Gastroesophageal sphincter (tissue), 4 donors: ENCODE measurements at regions not wholly inside any gene's neighbourhood (a gene's known extent, or its start where the extent isn't known, plus 50 kb on each side); places are given as distances from the start of the nearest gene placed in this dataset.

Source experiments
- ATAC-seq: fragments of 150-250 bp; one replicate; pipeline ENCODE4 v1.9.1; 2016; ENCODE audit warnings: mild to moderate bottlenecking, moderate library complexity
- H3K27ac ChIP-seq, 4 donors: fragments of 200-600 bp; sonication (generic) in 3 of 4; 1 replicate in 3 of 4; 2 replicates in 1 of 4; pipeline ENCODE4 v1.5.1; 2016 to 2019
- H3K27me3 ChIP-seq: fragments of 200-600 bp; sonication (generic); one replicate; pipeline ENCODE4 v1.5.1; 2019
- H3K36me3 ChIP-seq, 2 donors: fragments of 200-600 bp; sonication (generic); one replicate each; pipeline ENCODE4 v1.5.1; 2019; ENCODE audit warnings: control low read depth in 1 of 2
- H3K4me1 ChIP-seq, 3 donors: fragments of 200-600 bp; sonication (generic); 1 replicate in 2 of 3; 2 replicates in 1 of 3; pipeline ENCODE4 v1.5.1; 2016 to 2019; ENCODE audit warnings: control low read depth in 2 of 3
- H3K4me3 ChIP-seq, 2 donors: fragments of 200-600 bp; sonication (generic); one replicate each; pipeline ENCODE4 v1.5.1; 2019; ENCODE audit warnings: mild to moderate bottlenecking in 1 of 2, moderate library complexity in 1 of 2
- H3K9me3 ChIP-seq, 3 donors: fragments of 200-600 bp; sonication (generic); one replicate each; pipeline ENCODE4 v1.5.1; 2017 to 2019; ENCODE audit warnings: control low read depth in 2 of 3
- EP300 ChIP-seq: sonication (generic); formaldehyde crosslinking; IDR thresholded peaks from one replicate; pipeline ENCODE4 v1.6.1; 2017; ENCODE audit warnings: antibody characterized with exemption, mild to moderate bottlenecking
- POLR2A ChIP-seq, 2 donors: fragments of 450-650 bp; IDR thresholded peaks; one replicate each; pipeline ENCODE4 v1.6.1; 2017; ENCODE audit warnings: antibody characterized with exemption in 2 of 2, mild to moderate bottlenecking in 2 of 2, moderate library complexity in 1 of 2
- POLR2AphosphoS5 ChIP-seq: sonication (generic); formaldehyde crosslinking; IDR thresholded peaks from one replicate; pipeline ENCODE4 v1.6.1; 2017; ENCODE audit warnings: antibody characterized with exemption
- whole genome bisulfite sequencing, 2 donors: methylation state at CpG; one replicate each; pipeline ENCODE4 v1.1.5; 2018; ENCODE audit warnings: low coverage in 1 of 2; 5-methylcytosine and 5-hydroxymethylcytosine counted together
- TF ChIP-seq, protein P1 (sequence below), 4 experiments: fragments of 200-600 bp in 2 of 4; fragments of 450-650 bp in 2 of 4; sonication (generic) in 1 of 4; IDR thresholded peaks; one replicate each; pipeline ENCODE4 v1.5.1; 2017 to 2019; ENCODE audit warnings: antibody characterized with exemption in 4 of 4, mild to moderate bottlenecking in 2 of 4, moderate library complexity in 2 of 4

- H3K27me3 ChIP-seq = no peaks in the 10 kb centered on the region
- peaks cover 0 to 7% (median 0%) of the 10 kb centered on the region in 3 donors for H3K4me1 ChIP-seq
- TF ChIP-seq EP300 = no peak
- TF ChIP-seq, protein P1, sequence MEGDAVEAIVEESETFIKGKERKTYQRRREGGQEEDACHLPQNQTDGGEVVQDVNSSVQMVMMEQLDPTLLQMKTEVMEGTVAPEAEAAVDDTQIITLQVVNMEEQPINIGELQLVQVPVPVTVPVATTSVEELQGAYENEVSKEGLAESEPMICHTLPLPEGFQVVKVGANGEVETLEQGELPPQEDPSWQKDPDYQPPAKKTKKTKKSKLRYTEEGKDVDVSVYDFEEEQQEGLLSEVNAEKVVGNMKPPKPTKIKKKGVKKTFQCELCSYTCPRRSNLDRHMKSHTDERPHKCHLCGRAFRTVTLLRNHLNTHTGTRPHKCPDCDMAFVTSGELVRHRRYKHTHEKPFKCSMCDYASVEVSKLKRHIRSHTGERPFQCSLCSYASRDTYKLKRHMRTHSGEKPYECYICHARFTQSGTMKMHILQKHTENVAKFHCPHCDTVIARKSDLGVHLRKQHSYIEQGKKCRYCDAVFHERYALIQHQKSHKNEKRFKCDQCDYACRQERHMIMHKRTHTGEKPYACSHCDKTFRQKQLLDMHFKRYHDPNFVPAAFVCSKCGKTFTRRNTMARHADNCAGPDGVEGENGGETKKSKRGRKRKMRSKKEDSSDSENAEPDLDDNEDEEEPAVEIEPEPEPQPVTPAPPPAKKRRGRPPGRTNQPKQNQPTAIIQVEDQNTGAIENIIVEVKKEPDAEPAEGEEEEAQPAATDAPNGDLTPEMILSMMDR (IDR thresholded peaks at IDR 0.05) = no peak
- TF ChIP-seq POLR2AphosphoS5 = no peak
- TF ChIP-seq POLR2A (IDR thresholded peaks at IDR 0.05) = no peak
- no peak overlapping the region for H3K27ac ChIP-seq
- no peak overlapping the region for H3K4me3 ChIP-seq
- H3K9me3 ChIP-seq = no peaks in the 10 kb centered on the region
- H3K36me3 ChIP-seq = no peaks in the 10 kb centered on the region
- no peak for ATAC-seq
- 33 to 87% methylated on average over 1 of the region's 1 CpG for WGBS, 2 donors
These were observed 267.3 kb upstream of the HAND2 start for GRCh38 chr4:173797296-173797695.

DNA sequence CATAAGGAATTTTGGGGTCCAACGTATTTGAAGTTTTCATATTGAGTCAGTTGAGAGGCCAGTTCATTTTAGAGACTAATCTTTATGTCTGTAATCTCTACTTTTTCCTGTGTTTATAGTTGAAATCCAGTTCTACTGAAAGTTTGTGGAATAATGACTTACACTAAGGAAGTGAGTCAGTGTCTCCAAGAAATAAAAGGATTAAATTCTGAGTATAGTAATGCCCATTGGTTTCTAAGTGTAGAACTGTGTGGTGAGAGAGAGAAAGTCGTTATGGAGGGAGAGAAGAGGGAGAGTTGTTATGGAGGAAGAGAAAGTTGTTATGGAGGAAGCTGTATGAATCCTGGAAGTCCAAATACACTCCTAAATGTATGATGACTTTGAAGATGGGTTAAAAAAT lies 264.6 kb upstream of the HAND2 start:
- Histone ChIP-seq H3K27ac (no peak overlapping the region), H3K27me3 (no peaks in the 10 kb centered on the region), H3K4me3 (no peak overlapping the region), H3K4me1 (peaks cover 0 to 7% (median 0%) of the 10 kb centered on the region in 3 donors), H3K9me3 (no peaks in the 10 kb centered on the region), H3K36me3 (no peaks in the 10 kb centered on the region)
- WGBS, 2 donors = 20 to 23% methylated on average over 2 of the region's 2 CpGs
- ATAC-seq = no peak
- TF ChIP-seq, protein P1 (IDR thresholded peaks at IDR 0.05) = no peak
- TF ChIP-seq POLR2A (IDR thresholded peaks at IDR 0.05) (no peak), POLR2AphosphoS5 (no peak), EP300 (no peak)

- no peak for ATAC-seq
- no peaks in the 10 kb centered on the region for H3K27me3 ChIP-seq
- no peak overlapping the region for H3K27ac ChIP-seq
- H3K9me3 ChIP-seq = no peaks in the 10 kb centered on the region
- no peaks in the 10 kb centered on the region for H3K36me3 ChIP-seq
- WGBS, 2 donors = 24% methylated on average over 3 of the region's 3 CpGs
- H3K4me3 ChIP-seq = no peak overlapping the region
- H3K4me1 ChIP-seq = peaks cover 0 to 7% (median 0%) of the 10 kb centered on the region in 3 donors
- TF ChIP-seq, protein P1 (IDR thresholded peaks at IDR 0.05) = no peak
- TF ChIP-seq POLR2A (IDR thresholded peaks at IDR 0.05) = no peak
- TF ChIP-seq EP300 = no peak
- no peak for TF ChIP-seq POLR2AphosphoS5
These were observed 264.0 kb upstream of the HAND2 start for GRCh38 chr4:173793937-173794510.

DNA sequence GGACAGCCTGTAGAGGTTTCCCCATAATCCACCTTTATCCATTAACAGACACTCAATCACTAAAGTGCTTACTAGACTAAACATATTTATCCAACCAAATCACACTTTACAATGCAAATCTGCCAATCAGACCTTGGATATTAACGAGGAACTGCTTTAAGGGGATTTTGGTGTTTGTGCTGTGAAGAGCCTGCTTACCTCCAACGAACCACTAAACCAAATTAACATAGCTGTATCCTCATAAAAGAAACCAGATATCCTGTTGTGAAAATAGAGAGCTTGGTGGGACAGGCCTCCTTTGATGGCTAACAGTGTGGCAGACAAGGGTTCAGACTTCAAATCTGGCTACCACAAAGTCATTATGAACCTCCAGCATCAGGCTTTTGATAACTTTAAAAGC lies 252.6 kb upstream of the HAND2 start:
- Histone ChIP-seq H3K36me3 (no peaks in the 10 kb centered on the region), H3K4me3 (no peak overlapping the region), H3K4me1 (no peaks in the 10 kb centered on the region), H3K27ac (no peak overlapping the region), H3K27me3 (no peaks in the 10 kb centered on the region), H3K9me3 (no peaks in the 10 kb centered on the region)
- WGBS, 2 donors = 36 to 60% methylated on average over 2 of the region's 2 CpGs
- TF ChIP-seq POLR2A (IDR thresholded peaks at IDR 0.05) = no peak
- TF ChIP-seq POLR2AphosphoS5 = no peak
- TF ChIP-seq EP300 = no peak
- TF ChIP-seq, protein P1 (IDR thresholded peaks at IDR 0.05) = no peak
- ATAC-seq = no peak

- Histone ChIP-seq H3K36me3 (no peaks in the 10 kb centered on the region), H3K27ac (no peak overlapping the region), H3K27me3 (no peaks in the 10 kb centered on the region), H3K4me3 (no peak overlapping the region), H3K9me3 (peaks cover 0 to 15% (median 0%) of the 10 kb centered on the region in 3 donors), H3K4me1 (no peaks in the 10 kb centered on the region)
- WGBS, 2 donors = 67 to 92% methylated on average over 1 to 2 of the region's 2 CpGs
- TF ChIP-seq EP300 (no peak), POLR2A (IDR thresholded peaks at IDR 0.05) (no peak), POLR2AphosphoS5 (no peak)
- TF ChIP-seq, protein P1 (IDR thresholded peaks at IDR 0.05) = no peak
- ATAC-seq = no peak
These were observed 247.9 kb upstream of the HAND2 start for GRCh38 chr4:173777921-173778320.
